ENCODE measurements at regions not wholly inside any gene's neighbourhood (a gene's known extent, or its start where the extent isn't known, plus 50 kb on each side); places are given as distances from the start of the nearest gene placed in this dataset.

DNA sequence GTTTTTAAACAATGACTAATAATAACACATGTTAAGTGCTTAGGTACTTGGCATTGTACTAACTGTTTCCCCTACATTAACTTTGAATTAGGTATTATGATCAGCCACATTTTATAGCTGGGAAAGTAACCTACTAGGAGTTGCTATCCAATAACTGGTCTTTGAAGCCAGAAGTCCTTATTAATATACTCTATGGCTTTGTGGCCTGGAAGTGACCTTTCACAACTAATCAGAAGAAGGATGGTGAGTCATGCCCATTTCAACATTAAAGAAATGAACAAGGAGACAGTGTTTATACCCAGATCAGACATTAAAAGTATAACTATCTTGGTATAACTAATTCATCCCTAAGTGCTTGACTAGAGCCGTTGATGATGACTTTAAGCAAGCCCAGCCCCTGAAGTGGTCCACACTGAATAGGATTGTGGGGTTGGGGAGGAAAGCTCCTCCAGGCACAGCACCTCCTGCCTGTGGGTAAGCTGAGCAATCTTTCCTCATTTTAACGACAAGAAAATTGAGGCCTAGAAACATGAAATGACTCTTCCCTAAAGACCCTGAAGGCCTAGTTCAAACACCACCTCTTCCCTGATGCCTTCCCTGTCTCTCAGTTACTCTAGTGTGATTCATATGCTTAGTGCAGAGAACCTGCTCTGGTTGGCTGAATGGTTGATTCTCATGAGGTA lies 71.6 kb upstream of the RFX8 start:
- TF ChIP-seq POLR2A (IDR thresholded peaks at IDR 0.05; ENCODE audit: low read depth, low read length), result no peak
- TF ChIP-seq POLR2AphosphoS5 (IDR thresholded peaks at IDR 0.05; ENCODE audit: low read depth, low read length), result no peak
- no peak for TF ChIP-seq TAF1 (IDR thresholded peaks at IDR 0.05; ENCODE audit: borderline replicate concordance, low read depth, low read length)

Data from GM12892 (cell line).